GM18870 (cell line): ENCODE measurements at regions not wholly inside any gene's neighbourhood (a gene's known extent, or its start where the extent isn't known, plus 50 kb on each side); places are given as distances from the start of the nearest gene placed in this dataset.

Experiments
- ATAC-seq: cut with Tn5 transposase; IDR thresholded peaks from one replicate; pipeline ENCODE4 v1.9.1; 2021; ENCODE audit warnings: moderate library complexity; ENCODE audit not compliant: unreplicated experiment

DNA sequence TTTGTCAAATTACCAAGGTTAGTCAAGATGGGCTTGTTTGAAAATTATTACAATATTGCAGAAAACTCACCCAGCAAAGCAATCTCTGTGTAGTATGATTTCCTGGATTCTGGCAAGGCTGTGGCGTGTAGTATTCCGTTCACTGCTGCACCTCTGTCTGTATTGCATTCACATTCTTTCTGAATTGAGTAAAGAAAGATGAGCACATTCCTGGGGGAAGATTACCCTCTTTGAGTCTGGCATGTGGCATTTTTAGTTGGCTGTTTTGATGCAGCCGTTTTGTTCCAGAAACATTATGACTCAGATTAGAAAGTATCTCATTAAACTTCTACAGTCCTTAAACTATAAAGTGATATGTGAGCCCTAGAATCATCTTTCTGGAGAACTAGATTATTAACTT lies 197.7 kb downstream of the TENT4A start:
- ATAC-seq, result no peak

DNA sequence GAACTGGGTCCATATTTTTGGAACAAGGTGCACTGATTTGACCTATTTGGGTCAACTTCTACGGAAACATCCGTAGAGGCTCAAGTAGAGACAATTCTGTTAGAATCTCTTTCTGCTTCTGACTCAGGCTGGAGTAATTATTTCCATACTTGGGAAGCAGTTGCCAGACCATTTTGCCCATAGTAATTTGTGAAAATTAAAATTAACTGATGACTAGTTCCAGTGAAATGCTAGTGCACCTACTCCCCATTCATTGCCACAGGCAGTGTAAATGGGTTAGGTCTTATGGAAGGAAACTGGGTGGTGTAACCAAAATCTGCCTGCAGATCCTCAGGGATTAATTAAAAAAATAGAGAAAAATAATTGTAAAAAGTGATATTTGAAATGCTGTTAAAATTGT lies 201.1 kb downstream of the TENT4A start:
- ATAC-seq, result no peak

DNA sequence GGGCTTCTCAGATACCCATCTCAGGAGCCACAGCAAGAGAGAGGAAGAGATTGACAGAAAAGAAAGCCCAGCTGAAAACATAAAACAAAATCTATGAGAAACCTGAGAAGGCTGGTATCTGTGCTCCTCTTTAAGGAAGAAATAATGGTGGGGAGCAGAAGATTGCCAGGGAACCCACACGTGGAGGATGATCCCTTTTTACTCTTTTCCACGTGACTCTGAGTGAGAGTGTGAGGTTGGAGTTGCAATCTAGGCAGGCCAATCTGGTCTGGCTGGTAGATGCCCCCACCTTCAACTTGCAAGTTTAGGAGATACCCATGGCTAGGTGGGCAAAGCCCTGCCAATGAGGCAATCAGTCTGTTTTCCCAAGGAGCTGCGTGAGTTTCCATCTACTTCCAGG lies 202.3 kb downstream of the TENT4A start:
- no peak for ATAC-seq

DNA sequence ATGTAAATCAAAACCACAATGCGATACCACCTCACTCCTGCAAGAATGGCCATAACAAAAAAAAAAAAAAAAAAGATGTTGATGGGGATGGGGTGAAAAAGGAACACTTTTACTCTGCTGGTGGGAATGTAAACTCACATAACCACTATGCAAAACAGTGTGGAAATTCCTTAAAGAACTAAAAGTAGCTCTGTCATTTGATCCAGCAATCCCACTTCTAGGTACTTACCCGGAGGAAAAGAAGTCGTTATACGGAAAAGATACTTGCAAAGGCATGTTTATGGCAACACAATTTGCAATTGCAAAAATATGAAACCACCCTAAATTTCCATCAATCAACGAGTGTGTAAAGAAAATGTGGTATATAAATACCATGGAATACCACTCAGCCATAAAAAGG lies 205.0 kb downstream of the TENT4A start:
- ATAC-seq, result no peak

DNA sequence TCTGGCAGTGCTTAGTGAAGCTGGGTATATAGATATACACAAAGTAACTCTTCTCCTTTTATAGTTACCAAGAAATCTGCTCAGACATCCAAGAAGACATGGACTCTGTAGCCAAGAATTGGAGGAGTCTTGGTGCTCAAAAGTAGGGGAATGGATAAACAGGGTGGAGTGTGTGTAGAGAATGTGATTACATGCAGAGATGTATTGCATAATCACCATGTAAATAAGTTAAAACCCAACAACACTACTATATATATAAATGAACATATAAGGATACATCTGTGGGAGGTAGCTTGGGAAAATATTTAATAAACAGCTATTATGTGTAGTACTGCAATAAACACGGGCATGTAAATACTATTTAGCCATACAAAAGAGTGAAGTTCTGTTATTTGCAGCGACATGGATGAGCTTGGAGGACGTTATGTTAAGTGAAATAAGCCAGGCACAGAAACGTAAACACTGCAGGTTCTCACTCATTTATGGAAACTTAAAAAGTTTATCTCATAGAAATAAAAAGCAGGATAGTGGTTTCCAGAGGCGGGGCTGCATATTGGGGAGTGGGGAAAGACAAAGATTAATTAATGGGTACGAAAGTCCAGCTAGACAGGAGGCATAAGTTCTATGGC lies 207.5 kb downstream of the TENT4A start:
- no peak for ATAC-seq

DNA sequence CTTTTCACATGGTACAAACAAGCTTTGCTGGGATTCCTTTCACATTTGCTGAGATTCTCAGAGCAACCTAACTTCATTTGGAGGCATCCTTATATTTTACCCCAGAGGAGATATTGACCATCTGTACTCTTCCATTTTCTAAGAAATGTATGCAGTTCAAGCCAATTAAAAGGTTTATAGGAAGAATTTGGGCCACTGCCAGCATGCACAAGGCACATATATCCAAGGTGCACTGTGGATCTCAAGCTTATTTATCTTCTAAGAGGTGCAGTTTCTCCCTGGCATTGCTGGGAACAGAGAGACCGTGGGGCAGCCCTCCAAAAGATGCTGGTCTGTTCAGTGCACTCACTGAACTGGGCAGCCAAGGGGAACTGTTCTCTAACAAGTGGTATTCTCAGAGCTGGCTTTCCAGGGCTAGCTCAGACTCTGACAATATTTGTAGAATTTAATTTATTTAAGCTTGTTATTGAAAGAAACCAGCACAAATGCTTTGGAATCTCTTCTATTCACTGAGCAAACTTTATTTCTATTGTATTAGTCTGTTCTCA lies 213.3 kb downstream of the TENT4A start:
- ATAC-seq, result no peak

DNA sequence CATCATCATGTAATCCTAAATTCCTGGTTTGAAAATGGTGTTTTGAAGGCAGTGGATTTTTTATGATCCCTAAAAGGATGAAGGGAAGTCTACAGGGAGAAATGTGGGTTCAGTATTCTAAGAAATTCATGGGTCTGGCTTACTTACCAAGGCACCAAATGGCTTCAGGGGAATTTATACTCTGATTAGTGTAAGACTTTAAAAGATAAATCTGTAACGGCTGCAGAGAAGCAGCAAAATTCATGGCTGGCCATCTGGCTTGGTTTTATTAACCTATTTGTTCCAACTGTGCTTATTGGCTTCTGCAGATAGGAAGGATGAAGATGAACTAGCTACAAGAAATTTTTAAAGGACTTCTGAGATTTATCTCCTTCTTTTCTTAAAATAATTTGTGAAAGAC lies 222.8 kb downstream of the TENT4A start:
- no peak for ATAC-seq

DNA sequence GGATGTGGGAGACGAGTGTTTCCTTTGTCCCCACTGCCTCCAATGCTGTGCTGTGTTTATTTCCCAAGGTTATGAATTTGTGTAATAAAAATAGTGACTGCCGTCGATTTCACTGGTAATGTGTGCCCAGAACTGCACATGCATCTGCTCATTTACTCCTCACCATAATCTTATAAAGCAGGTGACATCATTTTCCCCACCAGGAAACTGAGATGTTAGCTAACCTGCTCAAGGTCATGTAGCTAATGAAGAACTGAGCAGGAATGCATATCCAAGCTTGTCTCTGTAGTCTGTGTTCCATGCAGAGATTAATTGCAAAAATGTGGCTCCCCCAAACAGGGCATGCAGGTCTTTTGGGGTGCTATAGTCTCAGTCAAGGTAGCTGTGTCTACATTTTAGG lies 224.4 kb downstream of the TENT4A start:
- no peak for ATAC-seq

DNA sequence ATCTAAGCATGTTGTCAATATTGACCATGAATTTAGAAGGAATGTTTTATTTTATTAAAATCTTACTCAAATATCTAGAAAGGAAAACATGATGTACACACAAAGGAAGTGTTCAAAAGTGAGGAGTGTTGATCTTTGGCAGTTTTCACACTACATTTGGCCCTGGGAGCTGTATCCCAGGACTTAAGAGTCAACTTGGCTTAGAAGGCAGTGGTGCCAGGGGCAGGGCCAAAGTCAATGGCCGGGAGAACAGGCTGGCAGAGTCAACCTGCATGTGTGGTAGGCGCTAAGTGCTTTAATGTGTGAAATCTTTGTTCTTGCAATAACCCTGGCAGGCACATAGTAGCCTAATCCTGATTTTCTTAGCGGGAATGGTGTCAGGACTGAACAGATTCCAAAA lies 228.4 kb downstream of the TENT4A start:
- ATAC-seq, result no peak

DNA sequence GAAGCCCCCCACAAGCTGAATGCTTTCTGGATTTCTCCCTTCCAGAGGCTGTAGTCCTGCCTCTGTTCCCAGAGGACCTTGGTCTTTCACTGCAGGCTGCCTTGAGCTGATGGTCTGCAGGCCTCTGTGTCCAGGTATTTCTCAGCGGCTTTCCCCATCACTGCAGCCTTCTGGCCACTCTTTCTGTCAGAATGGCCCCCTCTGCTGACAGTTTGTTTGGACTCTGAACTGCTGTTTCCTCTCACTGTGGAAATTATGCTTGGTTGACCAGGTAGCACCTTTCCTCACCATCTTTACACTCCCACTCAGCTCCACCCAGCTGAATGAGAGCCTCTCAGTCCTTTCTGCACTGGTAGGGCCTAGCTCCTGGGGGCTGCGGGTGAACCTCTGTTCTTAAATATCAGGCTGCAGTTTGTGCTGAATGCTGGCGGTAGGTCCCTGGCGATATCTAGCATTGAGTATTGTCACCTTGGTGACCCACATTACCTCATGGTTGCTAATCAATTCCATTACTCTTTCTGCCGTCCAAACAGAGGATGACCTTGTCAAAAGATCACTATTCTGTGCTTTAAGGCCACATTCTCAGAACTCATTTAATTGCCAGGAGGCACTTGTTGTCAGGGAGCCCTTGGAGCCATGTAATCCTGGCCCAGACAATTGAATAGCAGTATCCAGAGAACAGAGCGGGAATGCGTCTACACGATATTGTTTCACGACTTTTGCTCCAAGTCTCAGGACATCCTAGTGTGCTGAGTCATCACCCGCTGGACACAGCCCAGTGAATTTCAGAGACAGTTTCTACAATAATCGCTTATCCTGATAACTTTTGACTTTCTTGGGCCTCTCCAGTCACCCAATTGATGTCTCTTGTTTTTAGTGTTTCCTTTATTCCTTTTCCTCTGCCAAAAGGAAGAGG lies 230.2 kb downstream of the TENT4A start:
- ATAC-seq, result no peak

DNA sequence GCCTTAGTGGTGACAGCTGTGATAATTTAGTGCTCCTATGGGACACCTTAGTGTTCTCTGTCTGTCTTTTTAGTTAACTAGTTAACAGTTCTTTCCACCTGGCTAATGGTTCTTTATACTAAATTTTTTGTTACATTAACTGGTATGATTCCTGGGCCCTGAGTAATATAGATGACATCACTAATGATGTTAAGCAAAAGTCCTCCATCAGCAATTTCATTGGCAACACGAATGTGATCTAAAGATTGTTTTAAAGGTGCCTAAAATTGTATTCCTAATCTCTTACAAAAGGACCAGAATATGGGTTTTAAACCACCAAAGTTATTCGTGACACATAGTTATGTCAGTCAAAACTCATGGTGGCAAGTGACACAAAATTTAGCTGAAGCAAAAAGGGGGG lies 235.3 kb downstream of the TENT4A start:
- ATAC-seq, result no peak

DNA sequence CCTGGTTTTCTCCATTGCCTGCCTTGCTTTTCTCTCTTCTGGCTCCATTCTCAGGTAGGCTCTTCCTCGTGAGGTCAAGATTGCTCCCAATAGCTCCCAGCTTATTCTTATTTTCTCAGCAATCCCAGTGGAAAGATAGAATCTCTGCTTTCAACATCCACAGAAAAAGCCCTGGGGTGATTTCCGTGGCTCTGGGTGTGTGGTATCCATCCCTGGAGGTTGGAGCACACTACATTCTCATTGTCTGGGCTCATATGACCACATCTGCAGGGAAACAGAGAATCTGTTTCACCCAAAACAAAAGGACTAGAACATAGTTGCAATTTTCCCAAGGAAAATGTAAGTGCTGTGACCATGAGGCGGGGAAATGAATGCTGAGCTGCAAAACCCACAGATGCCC lies 236.0 kb downstream of the TENT4A start:
- no peak for ATAC-seq

DNA sequence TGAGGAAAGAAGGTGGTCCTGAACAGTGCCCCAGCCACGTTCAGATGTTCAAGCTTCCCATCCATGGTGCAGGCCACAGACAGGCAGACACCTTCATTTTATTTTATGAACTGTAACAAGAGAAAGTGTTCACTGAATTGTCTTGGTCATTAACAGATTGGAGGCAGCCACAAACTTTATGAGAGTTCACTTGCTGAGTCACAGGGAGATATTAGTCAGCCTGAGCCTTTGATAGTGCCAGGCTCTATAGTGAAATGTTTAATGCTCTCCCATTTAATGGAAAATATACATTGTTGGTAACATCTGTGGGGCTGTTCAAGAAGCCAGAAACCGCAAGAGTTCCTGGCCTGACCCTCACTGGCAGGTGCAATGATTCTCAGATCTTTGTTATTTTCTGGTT lies 237.0 kb downstream of the TENT4A start:
- ATAC-seq, result no peak

DNA sequence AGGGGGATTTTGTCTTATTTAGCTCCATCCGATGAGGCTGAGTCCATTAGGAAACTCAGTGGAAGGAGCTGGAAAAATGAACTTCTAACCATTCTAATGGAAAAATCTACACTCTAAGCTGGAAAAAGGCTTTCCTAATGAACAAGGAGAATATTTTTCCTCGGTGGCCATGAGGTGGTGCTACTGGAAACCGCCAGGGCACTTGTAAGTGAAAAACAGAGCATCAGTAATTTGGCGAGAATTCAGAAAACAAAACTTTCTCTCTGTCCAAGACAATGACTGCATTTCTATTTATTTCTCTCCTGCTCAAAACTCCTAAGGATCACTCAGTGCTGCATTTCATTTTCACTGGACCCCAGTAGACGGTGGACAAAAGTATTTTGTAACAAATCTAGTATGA lies 237.6 kb downstream of the TENT4A start:
- ATAC-seq, result no peak

DNA sequence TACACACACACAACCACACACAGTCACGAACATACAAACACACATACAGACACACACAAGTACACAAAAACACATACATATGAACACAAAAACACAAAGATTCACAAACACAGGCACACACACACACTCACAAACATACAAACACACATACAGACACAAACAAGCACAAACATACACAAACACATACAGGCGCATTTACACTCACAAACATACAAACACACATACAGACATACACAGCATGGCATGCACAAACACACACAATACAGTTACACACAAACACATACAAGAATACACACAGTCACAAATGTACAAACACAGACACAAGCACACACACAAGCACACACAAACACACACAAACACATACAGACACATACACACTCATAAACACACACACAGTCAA lies 247.9 kb downstream of the TENT4A start:
- ATAC-seq, result no peak

DNA sequence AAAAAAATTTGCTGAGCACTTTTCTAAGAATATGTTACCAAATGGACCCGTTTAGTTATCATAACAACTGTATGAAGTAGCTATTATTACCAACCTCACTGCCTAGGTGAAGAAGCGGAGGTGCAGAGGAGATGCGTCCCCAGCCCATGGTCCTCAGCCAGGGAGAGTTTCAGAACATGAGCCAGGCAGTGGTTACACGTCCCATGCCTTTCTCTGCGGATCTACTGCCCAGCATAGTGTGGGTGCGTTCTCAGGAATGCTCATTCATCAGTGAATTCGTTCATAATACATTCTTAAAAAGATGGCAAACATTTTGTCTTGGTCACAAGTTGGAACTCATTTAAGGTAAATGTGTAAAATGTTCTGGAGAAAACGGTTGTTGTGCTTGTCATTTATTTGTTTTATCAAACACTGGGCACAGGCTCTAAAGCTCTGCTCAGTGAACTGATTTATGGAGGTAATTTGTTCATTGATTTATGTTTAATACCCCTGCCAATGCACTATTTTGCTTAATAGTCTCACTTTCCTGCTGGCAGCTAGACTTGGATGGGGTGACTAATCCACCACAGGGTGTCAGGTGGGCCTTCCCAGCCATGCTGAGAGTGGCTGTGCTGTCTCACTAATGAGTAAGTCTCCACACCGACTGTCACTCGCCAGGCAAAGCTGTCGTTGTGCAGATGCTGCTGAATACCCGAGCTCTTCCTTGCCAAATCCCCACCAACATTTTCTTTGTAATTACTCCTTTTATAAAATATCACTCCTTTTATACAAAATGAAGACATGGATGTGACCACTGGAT lies 248.8 kb downstream of the TENT4A start:
- ATAC-seq, result no peak

DNA sequence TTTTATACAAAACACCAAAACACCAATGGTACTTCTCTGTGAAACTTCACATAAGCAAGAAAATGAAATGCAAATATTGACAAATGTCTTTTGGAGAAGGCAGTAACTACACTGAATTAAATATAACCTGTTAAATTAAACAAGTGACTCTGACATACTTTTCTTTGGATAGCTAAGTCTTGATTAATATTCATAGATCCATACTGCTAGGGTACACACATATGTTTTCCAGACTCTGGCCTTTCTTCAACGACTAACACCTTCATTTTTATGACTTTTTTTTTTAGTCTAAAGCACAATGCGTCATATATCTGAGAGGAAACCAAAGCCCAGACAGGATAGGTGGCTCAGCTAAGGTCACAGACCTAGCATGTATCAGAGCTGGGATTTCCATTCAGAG lies 263.7 kb downstream of the TENT4A start:
- ATAC-seq, result no peak

DNA sequence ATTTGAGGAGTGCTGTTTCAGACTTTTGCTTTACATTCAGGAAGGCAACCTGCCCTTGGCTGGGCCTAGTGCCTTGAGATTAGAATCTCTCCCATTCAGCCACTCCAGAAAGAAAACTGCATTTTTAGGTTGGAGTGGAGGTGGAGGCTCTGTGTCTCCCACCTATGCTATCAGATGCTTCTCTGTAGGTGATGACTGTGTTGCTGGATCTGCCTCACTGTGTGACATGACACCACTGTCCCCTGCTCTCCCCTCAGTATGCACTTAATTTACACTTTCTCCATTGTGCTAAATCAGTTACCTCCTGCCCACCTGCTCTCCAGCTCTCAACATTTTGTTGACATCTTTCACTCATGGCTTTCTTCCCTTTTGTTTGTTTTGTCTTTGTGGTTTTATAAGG lies 265.8 kb downstream of the TENT4A start:
- no peak for ATAC-seq

DNA sequence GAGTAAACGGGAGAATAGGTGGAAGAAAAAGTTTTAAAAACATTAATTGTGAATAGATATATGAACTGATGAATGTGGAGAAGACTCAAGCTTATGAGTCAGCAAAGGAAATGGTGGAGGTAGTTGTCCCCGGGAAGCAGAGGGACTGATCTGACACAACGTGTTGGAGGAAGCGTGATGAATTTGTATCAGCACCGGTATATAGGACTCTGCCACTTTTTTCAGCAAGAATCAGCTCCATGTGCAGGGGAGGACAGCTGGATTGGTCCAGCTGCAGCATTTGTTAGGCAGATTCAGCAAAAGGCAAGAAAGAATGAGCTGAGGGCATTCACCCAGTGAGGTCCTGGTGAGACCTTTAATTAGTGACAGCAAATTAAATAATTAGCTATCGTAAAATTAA lies 276.0 kb downstream of the TENT4A start:
- no peak for ATAC-seq

DNA sequence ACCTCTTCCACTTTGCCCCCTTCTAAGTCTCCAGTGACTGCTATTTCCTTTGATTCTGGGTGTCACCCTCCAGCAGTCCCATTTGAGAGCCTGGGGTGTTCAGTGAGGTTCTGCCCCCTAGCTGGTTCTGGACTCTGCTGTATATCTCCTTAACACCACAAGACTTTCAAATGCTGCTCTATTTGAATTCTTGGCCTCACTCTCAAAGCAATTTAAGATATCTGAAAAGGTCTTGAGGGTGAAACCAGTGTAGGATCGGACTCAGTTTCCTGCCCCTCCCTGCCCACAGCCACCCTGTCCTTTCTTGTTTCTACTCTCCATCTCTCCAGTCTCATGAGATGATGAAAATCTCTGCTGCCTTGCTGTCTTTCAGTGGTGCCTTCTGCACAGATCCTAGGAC lies 280.9 kb downstream of the TENT4A start:
- ATAC-seq, result no peak

DNA sequence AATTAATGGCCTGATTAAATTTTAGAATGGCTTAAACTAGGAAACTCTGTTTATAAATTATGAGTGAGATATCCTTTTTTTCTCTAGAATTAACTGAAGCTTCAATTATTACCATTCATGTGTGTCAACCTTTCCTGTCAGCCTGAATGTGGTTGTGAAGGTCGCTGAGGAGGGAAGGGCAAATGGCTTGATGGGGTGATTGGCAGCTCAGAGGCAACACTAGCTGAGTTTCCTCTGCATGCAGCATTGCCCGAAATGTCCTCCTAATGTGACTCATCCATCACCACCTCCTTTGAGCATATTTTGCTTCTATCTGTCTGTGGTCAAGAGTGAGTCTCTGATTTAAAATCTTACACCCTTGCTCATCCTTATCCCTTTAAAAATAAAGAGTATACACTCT lies 281.9 kb downstream of the TENT4A start:
- no peak for ATAC-seq

DNA sequence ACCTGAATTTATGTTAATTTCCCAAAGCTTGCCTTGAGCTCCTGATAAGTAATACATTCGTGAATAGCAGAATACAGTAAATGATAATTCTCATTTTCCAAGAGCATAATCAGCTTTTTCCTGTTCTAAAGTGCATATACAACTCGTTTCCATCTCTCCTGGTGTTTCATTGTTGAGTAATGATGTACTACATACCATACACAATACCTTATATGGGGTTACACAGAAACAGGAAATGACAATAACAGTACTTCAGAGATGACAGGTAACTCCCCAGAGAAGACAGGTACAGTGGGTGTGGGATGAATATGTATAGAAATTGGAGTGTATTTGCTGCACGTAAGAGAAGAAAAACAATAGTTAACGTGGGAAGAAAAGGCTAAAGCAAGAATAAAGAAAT lies 287.1 kb downstream of the TENT4A start:
- ATAC-seq, result no peak
